ENCODE measurements at regions not wholly inside any gene's neighbourhood (a gene's known extent, or its start where the extent isn't known, plus 50 kb on each side); places are given as distances from the start of the nearest gene placed in this dataset.

DNA sequence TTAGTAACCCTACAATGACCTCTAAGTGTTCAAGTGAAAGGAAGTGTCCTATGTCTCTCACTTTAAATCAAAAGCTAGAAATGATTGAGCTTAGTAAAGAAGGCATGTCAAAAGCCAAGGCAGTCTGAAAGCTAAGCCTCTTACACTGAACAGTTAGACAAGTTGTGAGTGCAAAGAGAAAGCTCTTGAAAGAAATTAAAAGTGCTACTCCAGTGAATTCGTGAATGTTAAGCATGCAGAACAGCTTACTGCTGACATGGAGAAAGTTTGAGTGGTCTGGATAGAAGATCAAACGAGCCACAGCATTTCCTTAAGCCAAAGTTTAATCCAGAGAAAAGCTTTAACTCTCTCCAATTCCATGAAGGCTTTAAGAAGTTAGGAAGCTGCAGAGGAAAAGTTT lies 373.7 kb downstream of the NR4A2 start:
- Histone ChIP-seq H3K4me2 (ENCODE audit: low read length) (no peak overlapping the region), H3K9me3 (ENCODE audit: control insufficient read depth, insufficient read depth, low read length) (no peaks in the 10 kb centered on the region), H3K27me3 (ENCODE audit: control insufficient read depth, low read length) (no peaks in the 10 kb centered on the region), H3K4me1 (ENCODE audit: control insufficient read depth, low read length) (no peaks in the 10 kb centered on the region), H3K79me2 (ENCODE audit: control insufficient read depth, low read length) (no peaks in the 10 kb centered on the region), H4K20me1 (ENCODE audit: control insufficient read depth, insufficient read depth, low read depth, low read length) (no peaks in the 10 kb centered on the region), H3K36me3 (ENCODE audit: control insufficient read depth, low read length) (no peaks in the 10 kb centered on the region), H3K4me3 (ENCODE audit: low read length) (no peak overlapping the region), H3K9me2 (replicated peaks; ENCODE audit: control insufficient read depth, low read length) (no peaks in the 10 kb centered on the region), H3K27ac (ENCODE audit: low read depth, low read length) (no peak overlapping the region), H3F3A (ENCODE audit: control insufficient read depth, insufficient read depth) (no peaks in the 10 kb centered on the region)
- no peak for TF ChIP-seq EZH2phosphoT487 (IDR thresholded peaks at IDR 0.05; ENCODE audit: borderline replicate concordance, low read length)
- TF ChIP-seq CTCF (IDR thresholded peaks at IDR 0.05; ENCODE audit: low read depth, low read length, poor library complexity, severe bottlenecking) = no peak

GRCh38 chr2:155947069-155947468 lies 385.5 kb downstream of the NR4A2 start:
- no peaks in the 10 kb centered on the region for H4K20me1 ChIP-seq (ENCODE audit: control insufficient read depth, insufficient read depth, low read depth, low read length)
- no peak overlapping the region for H3K4me3 ChIP-seq (ENCODE audit: low read length)
- no peaks in the 10 kb centered on the region for H3K36me3 ChIP-seq (ENCODE audit: control insufficient read depth, low read length)
- H3K4me1 ChIP-seq (ENCODE audit: control insufficient read depth, low read length) = no peaks in the 10 kb centered on the region
- TF ChIP-seq CTCF (IDR thresholded peaks at IDR 0.05; ENCODE audit: low read depth, low read length, poor library complexity, severe bottlenecking) (no peak), EZH2phosphoT487 (IDR thresholded peaks at IDR 0.05; ENCODE audit: borderline replicate concordance, low read length) (no peak)
- H3F3A ChIP-seq (ENCODE audit: control insufficient read depth, insufficient read depth) = no peaks in the 10 kb centered on the region
- H3K9me3 ChIP-seq (ENCODE audit: control insufficient read depth, insufficient read depth, low read length) = no peaks in the 10 kb centered on the region
- H3K27ac ChIP-seq (ENCODE audit: low read depth, low read length) = no peak overlapping the region
- H3K27me3 ChIP-seq (ENCODE audit: control insufficient read depth, low read length) = no peaks in the 10 kb centered on the region
- H3K4me2 ChIP-seq (ENCODE audit: low read length) = no peak overlapping the region
- H3K9me2 ChIP-seq (replicated peaks; ENCODE audit: control insufficient read depth, low read length) = no peaks in the 10 kb centered on the region
- no peaks in the 10 kb centered on the region for H3K79me2 ChIP-seq (ENCODE audit: control insufficient read depth, low read length)

GRCh38 chr2:155944218-155944617 lies 388.3 kb downstream of the NR4A2 start:
- Histone ChIP-seq H3K27ac (ENCODE audit: low read depth, low read length) (no peak overlapping the region), H3K4me1 (ENCODE audit: control insufficient read depth, low read length) (no peaks in the 10 kb centered on the region), H3K36me3 (ENCODE audit: control insufficient read depth, low read length) (no peaks in the 10 kb centered on the region), H3K79me2 (ENCODE audit: control insufficient read depth, low read length) (no peaks in the 10 kb centered on the region), H3K4me3 (ENCODE audit: low read length) (no peak overlapping the region), H4K20me1 (ENCODE audit: control insufficient read depth, insufficient read depth, low read depth, low read length) (no peaks in the 10 kb centered on the region), H3K4me2 (ENCODE audit: low read length) (no peak overlapping the region), H3F3A (ENCODE audit: control insufficient read depth, insufficient read depth) (no peaks in the 10 kb centered on the region), H3K9me3 (ENCODE audit: control insufficient read depth, insufficient read depth, low read length) (no peaks in the 10 kb centered on the region), H3K27me3 (ENCODE audit: control insufficient read depth, low read length) (no peaks in the 10 kb centered on the region), H3K9me2 (replicated peaks; ENCODE audit: control insufficient read depth, low read length) (no peaks in the 10 kb centered on the region)
- TF ChIP-seq EZH2phosphoT487 (IDR thresholded peaks at IDR 0.05; ENCODE audit: borderline replicate concordance, low read length) = no peak
- no peak for TF ChIP-seq CTCF (IDR thresholded peaks at IDR 0.05; ENCODE audit: low read depth, low read length, poor library complexity, severe bottlenecking)

DNA sequence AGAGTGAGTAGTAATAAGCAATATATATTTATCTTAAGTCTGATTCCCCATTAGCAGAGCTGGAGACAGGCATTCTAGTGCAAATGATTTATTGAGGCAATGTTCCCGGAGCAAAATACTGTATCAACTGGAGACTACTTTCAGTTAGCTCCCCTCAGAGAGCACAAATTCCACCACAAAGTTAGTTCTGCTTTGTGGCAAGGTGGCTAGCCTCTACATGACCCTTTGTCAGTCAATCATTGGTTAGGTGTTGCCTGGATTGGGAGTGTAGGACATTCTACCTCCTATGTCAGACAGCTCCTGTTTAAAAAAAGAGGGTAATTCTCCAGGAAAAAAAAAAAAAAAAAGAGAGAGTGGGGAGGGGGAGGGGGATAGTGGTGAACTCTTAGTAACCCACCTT lies 402.2 kb downstream of the NR4A2 start:
- Histone ChIP-seq H3K9me2 (replicated peaks; ENCODE audit: control insufficient read depth, low read length) (no peaks in the 10 kb centered on the region), H3K9me3 (ENCODE audit: control insufficient read depth, insufficient read depth, low read length) (no peaks in the 10 kb centered on the region), H3K36me3 (ENCODE audit: control insufficient read depth, low read length) (no peaks in the 10 kb centered on the region), H3F3A (ENCODE audit: control insufficient read depth, insufficient read depth) (no peaks in the 10 kb centered on the region), H3K4me2 (ENCODE audit: low read length) (no peak overlapping the region), H3K27ac (ENCODE audit: low read depth, low read length) (no peak overlapping the region), H3K4me1 (ENCODE audit: control insufficient read depth, low read length) (no peaks in the 10 kb centered on the region), H4K20me1 (ENCODE audit: control insufficient read depth, insufficient read depth, low read depth, low read length) (no peaks in the 10 kb centered on the region), H3K79me2 (ENCODE audit: control insufficient read depth, low read length) (no peaks in the 10 kb centered on the region), H3K4me3 (ENCODE audit: low read length) (no peak overlapping the region), H3K27me3 (ENCODE audit: control insufficient read depth, low read length) (no peaks in the 10 kb centered on the region)
- TF ChIP-seq CTCF (IDR thresholded peaks at IDR 0.05; ENCODE audit: low read depth, low read length, poor library complexity, severe bottlenecking) = no peak
- TF ChIP-seq EZH2phosphoT487 (IDR thresholded peaks at IDR 0.05; ENCODE audit: borderline replicate concordance, low read length) = no peak

All from DOHH2 (cell line).